K562 (cell line): ENCODE measurements at regions not wholly inside any gene's neighbourhood (a gene's known extent, or its start where the extent isn't known, plus 50 kb on each side); places are given as distances from the start of the nearest gene placed in this dataset.
A peak's percentile ranks its signal among the peaks of the same experiment; 100 is the strongest.

Experiments used
- ARNT ChIP-seq, 2 experiments: fragments of 450-650 bp; IDR thresholded peaks; 2 replicates each; pipeline ENCODE4 v1.6.1; 2016; ENCODE audit warnings: mild to moderate bottlenecking in 1 of 2
- ATF1 ChIP-seq, 2 experiments: fragments of 450-650 bp in 1 of 2; IDR thresholded peaks; 2 replicates each; pipeline ENCODE4 v1.6.1; 2016; ENCODE audit warnings: missing compliant biosample characterization in 1 of 2, missing genetic modification characterization in 1 of 2
- BRD9 ChIP-seq: fragments of 450-650 bp; IDR thresholded peaks from 2 replicates; pipeline ENCODE4 v1.6.1; 2018; ENCODE audit warnings: low read depth; ENCODE audit not compliant: partially characterized antibody
- CEBPG ChIP-seq, 3 experiments: fragments of 200-800 bp in 1 of 3; sonication (Bioruptor generic) in 1 of 3; sonication (generic) in 1 of 3; formaldehyde crosslinking in 1 of 3; IDR thresholded peaks in 2 of 3; conservative IDR thresholded peaks in 1 of 3; 2 replicates each; pipeline versions ENCODE4 v1.6.1 to v1.8.0; 2016 to 2022; ENCODE audit warnings: missing compliant biosample characterization in 2 of 3, missing genetic modification characterization in 2 of 3, mild to moderate bottlenecking in 1 of 3, missing genetic modification reagents in 1 of 3
- COPS2 ChIP-seq: fragments of 450-650 bp; conservative IDR thresholded peaks from 2 replicates; pipeline ENCODE4 v1.6.1; 2016; ENCODE audit warnings: mild to moderate bottlenecking, moderate library complexity
- ETS1 ChIP-seq: conservative IDR thresholded peaks from 2 replicates; pipeline ENCODE4 v1.6.1; 2011; ENCODE audit warnings: low read depth, mild to moderate bottlenecking, low read length; ENCODE audit not compliant: control insufficient read depth
- EZH2 ChIP-seq: IDR thresholded peaks from 2 replicates; pipeline ENCODE4 v1.6.1; 2012; ENCODE audit warnings: low read depth, mild to moderate bottlenecking, inconsistent platforms, low read length, borderline replicate concordance
- FOXJ3 ChIP-seq: sonication (generic); formaldehyde crosslinking; IDR thresholded peaks from 2 replicates; pipeline ENCODE4 v1.4.0; 2020; ENCODE audit warnings: mild to moderate bottlenecking, missing genetic modification reagents
- GABPA ChIP-seq: fragments of 200-800 bp; sonication (Bioruptor generic); conservative IDR thresholded peaks from 2 replicates; pipeline ENCODE4 v1.6.1; 2016; ENCODE audit warnings: low read depth, missing genetic modification characterization, missing compliant biosample characterization
- HDAC8 ChIP-seq: fragments of 450-650 bp; IDR thresholded peaks from 2 replicates; pipeline ENCODE4 v1.6.1; 2016; ENCODE audit warnings: mild to moderate bottlenecking, missing genetic modification characterization, moderate library complexity, missing compliant biosample characterization
- LCOR ChIP-seq: sonication (generic); formaldehyde crosslinking; IDR thresholded peaks from 2 replicates; pipeline ENCODE4 v1.8.0; 2022; ENCODE audit warnings: mild to moderate bottlenecking, missing genetic modification reagents
- MAZ ChIP-seq, 2 experiments: fragments of 450-650 bp in 1 of 2; sonication (generic) in 1 of 2; formaldehyde crosslinking; IDR thresholded peaks in 1 of 2; conservative IDR thresholded peaks in 1 of 2; 2 replicates each; pipeline versions ENCODE4 v1.4.0 to v1.5.0; 2020; ENCODE audit warnings: mild to moderate bottlenecking in 1 of 2, missing genetic modification reagents in 1 of 2
- MCM2 ChIP-seq: fragments of 450-650 bp; IDR thresholded peaks from 2 replicates; pipeline ENCODE4 v1.6.1; 2017; ENCODE audit warnings: low read depth, mild to moderate bottlenecking
- NCOA2 ChIP-seq, 2 experiments: fragments of 450-650 bp; IDR thresholded peaks; 2 replicates each; pipeline ENCODE4 v1.6.1; 2018; ENCODE audit warnings: mild to moderate bottlenecking in 2 of 2, moderate library complexity in 1 of 2; ENCODE audit not compliant: partially characterized antibody in 2 of 2
- NCOA6 ChIP-seq: fragments of 450-650 bp; IDR thresholded peaks from 2 replicates; pipeline ENCODE4 v1.6.1; 2017; ENCODE audit warnings: mild to moderate bottlenecking
- NR1H2 ChIP-seq: sonication (generic); formaldehyde crosslinking; IDR thresholded peaks from 2 replicates; pipeline ENCODE4 v1.4.0; 2020; ENCODE audit warnings: mild to moderate bottlenecking, missing genetic modification reagents
- PRPF4 ChIP-seq: fragments of 200-400 bp; formaldehyde crosslinking; IDR thresholded peaks from one replicate; pipeline ENCODE4 v1.6.1; 2017; ENCODE audit warnings: low read length, low read depth, mild to moderate bottlenecking; ENCODE audit not compliant: insufficient read depth, poor library complexity, severe bottlenecking
- RAD21 ChIP-seq, 2 experiments: fragments of 250-450 bp in 1 of 2; fragments of 450-650 bp in 1 of 2; sonication (Bioruptor Pico) in 1 of 2; formaldehyde crosslinking in 1 of 2; IDR thresholded peaks in 1 of 2; conservative IDR thresholded peaks in 1 of 2; 2 replicates each; pipeline versions ENCODE4 v1.4.0 to v1.8.0; 2020 to 2022; ENCODE audit warnings: mild to moderate bottlenecking in 2 of 2, moderate library complexity in 1 of 2
- RNF2 ChIP-seq: sonication (generic); IDR thresholded peaks from 2 replicates; pipeline ENCODE4 v1.6.1; 2016
- SMARCA5 ChIP-seq: fragments of 450-650 bp; IDR thresholded peaks from 2 replicates; pipeline ENCODE4 v1.6.1; 2016
- SRF ChIP-seq, 2 experiments: fragments of 250-450, 450-650 bp in 1 of 2; sonication (Bioruptor Pico) in 1 of 2; sonication (generic) in 1 of 2; formaldehyde crosslinking; IDR thresholded peaks; 2 replicates each; pipeline versions ENCODE4 v1.5.0 to v1.5.1; 2020 to 2022; ENCODE audit warnings: mild to moderate bottlenecking in 1 of 2, missing genetic modification reagents in 1 of 2
- TCF7 ChIP-seq: sonication (generic); IDR thresholded peaks from 2 replicates; pipeline ENCODE4 v1.6.1; 2016; ENCODE audit warnings: antibody characterized with exemption, borderline replicate concordance
- ZFP36 ChIP-seq: fragments of 150-350 bp; IDR thresholded peaks from 2 replicates; pipeline ENCODE4 v1.6.1; 2018; ENCODE audit warnings: low read length, low read depth; ENCODE audit not compliant: partially characterized antibody
- ZKSCAN1 ChIP-seq: fragments of 150-350 bp; IDR thresholded peaks from 2 replicates; pipeline ENCODE4 v1.6.1; 2016; ENCODE audit warnings: low read depth, low read length
- ZNF175 ChIP-seq: fragments of 200-800 bp; sonication (Bioruptor generic); IDR thresholded peaks from 2 replicates; pipeline ENCODE4 v1.6.1; 2016; ENCODE audit warnings: low read depth, mild to moderate bottlenecking, missing genetic modification characterization, missing compliant biosample characterization
- ZNF395 ChIP-seq: fragments of 200-800 bp; sonication (Bioruptor generic); IDR thresholded peaks from 2 replicates; pipeline ENCODE4 v1.6.1; 2017; ENCODE audit warnings: missing genetic modification characterization, missing compliant biosample characterization

- TF ChIP-seq ZNF395 (CRISPR knock-in tag) (no peak), COPS2 (no peak), SRF (CRISPR knock-in tag; IDR thresholded peaks at IDR 0.05) (peak in 1 of 2 experiments; percentile 46; a peak in 1 of 4 replicates), HDAC8 (tag) (no peak), BRD9 (peak; percentile 12), ETS1 (peak; percentile 57; the same call in 1 of the 2 replicates), ARNT (IDR thresholded peaks at IDR 0.05) (0 out of 4 replicates have a peak, but pooled peaks of 1 of the 2 experiments have one; percentile 53), NR1H2 (no peak), GABPA (tag) (peak; percentile 95), PRPF4 (no peak), TCF7 (no peak), NCOA6 (no peak), ZKSCAN1 (no peak), EZH2 (no peak), ZNF175 (peak; percentile 39; the same call in 1 of the 2 replicates), RNF2 (peak; percentile 17; the same call in 1 of the 2 replicates), FOXJ3 (CRISPR knock-in tag) (no peak), NCOA2 (IDR thresholded peaks at IDR 0.05; ENCODE audit: partially characterized antibody in 2 of 2) (no peak), RAD21 (CRISPR knock-in tag; conservative IDR thresholded peaks at IDR 0.05 in 1 of 2, IDR thresholded peaks at IDR 0.05 in 1 of 2) (peak; percentile 19 to 35), LCOR (CRISPR knock-in tag) (no peak), SMARCA5 (peak; percentile 96), ATF1 (CRISPR knock-in tag; IDR thresholded peaks at IDR 0.05) (no peak), ATF1 (tag; IDR thresholded peaks at IDR 0.05) (0 out of 2 replicates have a peak, but pooled peaks have one; percentile 40), MAZ (CRISPR knock-in tag; conservative IDR thresholded peaks at IDR 0.05 in 1 of 2, IDR thresholded peaks at IDR 0.05 in 1 of 2) (peak; percentile 87 to 90), ZFP36 (peak; percentile 2), MCM2 (no peak), CEBPG (CRISPR knock-in tag; IDR thresholded peaks at IDR 0.05) (peak; percentile 35; the same call in 1 of the 2 replicates), CEBPG (tag; conservative IDR thresholded peaks at IDR 0.05 in 1 of 2, IDR thresholded peaks at IDR 0.05 in 1 of 2) (no peak)
Observed at GRCh38 chr5:149429839-149430721, 51.0 kb upstream of the IL17B start (continued).
